ENCODE measurements at regions not wholly inside any gene's neighbourhood (a gene's known extent, or its start where the extent isn't known, plus 50 kb on each side); places are given as distances from the start of the nearest gene placed in this dataset.
"Not testable (repeated sequence)": the region's sequence is repeated elsewhere in the genome, so short reads cannot be mapped to it uniquely, and the experiment has no call there.

GRCh38 chr20:57824909-57825308 lies 115.1 kb upstream of the PMEPA1 start:
- DNase-seq (ENCODE audit: low read depth, low spot score) = no peak
- in situ Hi-C loops (cut with HindIII; ENCODE audit: low pct_unique_long_range_greater_than_20kb, low sequenced_read_pairs) = no loop called here

- in situ Hi-C loops (cut with HindIII; ENCODE audit: low pct_unique_long_range_greater_than_20kb, low sequenced_read_pairs) = no loop called here
- DNase-seq (ENCODE audit: low read depth, low spot score) = no peak
These were observed 112.1 kb upstream of the PMEPA1 start for GRCh38 chr20:57821935-57822334.

GRCh38 chr20:57819691-57820380 lies 110.0 kb upstream of the PMEPA1 start:
- in situ Hi-C loops (cut with HindIII; ENCODE audit: low pct_unique_long_range_greater_than_20kb, low sequenced_read_pairs) = no loop called here
- no peak for DNase-seq (ENCODE audit: low read depth, low spot score)

- in situ Hi-C loops (cut with HindIII; ENCODE audit: low pct_unique_long_range_greater_than_20kb, low sequenced_read_pairs) = no loop called here
- DNase-seq (ENCODE audit: low read depth, low spot score) = no peak
These were observed 109.5 kb upstream of the PMEPA1 start for GRCh38 chr20:57819291-57819690.

GRCh38 chr20:57818418-57819181 lies 108.8 kb upstream of the PMEPA1 start:
- in situ Hi-C loops (cut with HindIII; ENCODE audit: low pct_unique_long_range_greater_than_20kb, low sequenced_read_pairs) = no loop called here
- DNase-seq (ENCODE audit: low read depth, low spot score) = no peak

- no peak for DNase-seq (ENCODE audit: low read depth, low spot score)
- in situ Hi-C loops (cut with HindIII; ENCODE audit: low pct_unique_long_range_greater_than_20kb, low sequenced_read_pairs) = no loop called here
These were observed 105.6 kb upstream of the PMEPA1 start for GRCh38 chr20:57815405-57815804.

GRCh38 chr20:57814529-57814928 lies 104.7 kb upstream of the PMEPA1 start:
- in situ Hi-C loops (cut with HindIII; ENCODE audit: low pct_unique_long_range_greater_than_20kb, low sequenced_read_pairs) = no loop called here
- no peak for DNase-seq (ENCODE audit: low read depth, low spot score)

- in situ Hi-C loops (cut with HindIII; ENCODE audit: low pct_unique_long_range_greater_than_20kb, low sequenced_read_pairs) = no loop called here
- no peak for DNase-seq (ENCODE audit: low read depth, low spot score)
These were observed 103.9 kb upstream of the PMEPA1 start for GRCh38 chr20:57813509-57814269.

GRCh38 chr20:57812632-57813031 lies 102.8 kb upstream of the PMEPA1 start:
- in situ Hi-C loops (cut with HindIII; ENCODE audit: low pct_unique_long_range_greater_than_20kb, low sequenced_read_pairs); DNase-seq (ENCODE audit: low read depth, low spot score): not testable (repeated sequence)

- DNase-seq (ENCODE audit: low read depth, low spot score) = no peak
- in situ Hi-C loops (cut with HindIII; ENCODE audit: low pct_unique_long_range_greater_than_20kb, low sequenced_read_pairs) = no loop called here
These were observed 101.7 kb upstream of the PMEPA1 start for GRCh38 chr20:57811374-57812020.

GRCh38 chr20:57810511-57811373 lies 100.9 kb upstream of the PMEPA1 start:
- DNase-seq (ENCODE audit: low read depth, low spot score) = no peak
- in situ Hi-C loops (cut with HindIII; ENCODE audit: low pct_unique_long_range_greater_than_20kb, low sequenced_read_pairs) = no loop called here

- no peak for DNase-seq (ENCODE audit: low read depth, low spot score)
These were observed 99.9 kb upstream of the PMEPA1 start for GRCh38 chr20:57809661-57810172.

GRCh38 chr20:57809149-57809548 lies 99.3 kb upstream of the PMEPA1 start:
- no peak for DNase-seq (ENCODE audit: low read depth, low spot score)
- in situ Hi-C loops (cut with HindIII; ENCODE audit: low pct_unique_long_range_greater_than_20kb, low sequenced_read_pairs) = no loop called here

More at GRCh38 chr20:57809661-57810172, 99.9 kb upstream of the PMEPA1 start:
- in situ Hi-C loops (cut with HindIII; ENCODE audit: low pct_unique_long_range_greater_than_20kb, low sequenced_read_pairs) = no loop called here

GRCh38 chr20:57808264-57809070 lies 98.7 kb upstream of the PMEPA1 start:
- DNase-seq (ENCODE audit: low read depth, low spot score) = no peak
- in situ Hi-C loops (cut with HindIII; ENCODE audit: low pct_unique_long_range_greater_than_20kb, low sequenced_read_pairs) = no loop called here

- in situ Hi-C loops (cut with HindIII; ENCODE audit: low pct_unique_long_range_greater_than_20kb, low sequenced_read_pairs) = no loop called here
- no peak for DNase-seq (ENCODE audit: low read depth, low spot score)
These were observed 97.8 kb upstream of the PMEPA1 start for GRCh38 chr20:57807401-57808263.
